Activated CD8-positive, alpha-beta memory T cell treated with anti-CD3 and anti-CD28 coated beads, Interleukin-2, amount 10 ng/mL, durations not matched to agents 7 days and 5 days (primary cell): ENCODE measurements at regions not wholly inside any gene's neighbourhood (a gene's known extent, or its start where the extent isn't known, plus 50 kb on each side); places are given as distances from the start of the nearest gene placed in this dataset.

Experiments
- ATAC-seq: fragments of 150-1000 bp; cut with Tn5 transposase; one replicate; pipeline ENCODE4 v1.10.0; 2021; ENCODE audit warnings: moderate library complexity
- CTCF ChIA-PET: fragments of 350-600 bp; sonication (Branson Sonifier 250); formaldehyde crosslinking; loops from one replicate; lab custom pipeline; 2021; ENCODE audit warnings: antibody characterized with exemption; lab: Charles Lee
- DNase-seq: peaks from one replicate; pipeline ENCODE4 v3.0.0-alpha.2; 2020
- H3K27ac Mint-ChIP-seq: one replicate; pipeline ENCODE4 v1.8.0; 2021; ENCODE audit warnings: mild to moderate bottlenecking, mixed read lengths
- H3K27me3 Mint-ChIP-seq: one replicate; pipeline ENCODE4 v1.8.0; 2021; ENCODE audit warnings: mixed read lengths
- H3K36me3 Mint-ChIP-seq: one replicate; pipeline ENCODE4 v1.8.0; 2021; ENCODE audit warnings: mild to moderate bottlenecking, mixed read lengths
- H3K4me1 Mint-ChIP-seq: one replicate; pipeline ENCODE4 v1.8.0; 2021; ENCODE audit warnings: mixed read lengths
- H3K4me3 Mint-ChIP-seq: one replicate; pipeline ENCODE4 v1.8.0; 2021; ENCODE audit warnings: mild to moderate bottlenecking, moderate library complexity, mixed read lengths
- H3K9me3 Mint-ChIP-seq: one replicate; pipeline ENCODE4 v1.8.0; 2022; ENCODE audit warnings: low read depth, mixed read lengths

DNA sequence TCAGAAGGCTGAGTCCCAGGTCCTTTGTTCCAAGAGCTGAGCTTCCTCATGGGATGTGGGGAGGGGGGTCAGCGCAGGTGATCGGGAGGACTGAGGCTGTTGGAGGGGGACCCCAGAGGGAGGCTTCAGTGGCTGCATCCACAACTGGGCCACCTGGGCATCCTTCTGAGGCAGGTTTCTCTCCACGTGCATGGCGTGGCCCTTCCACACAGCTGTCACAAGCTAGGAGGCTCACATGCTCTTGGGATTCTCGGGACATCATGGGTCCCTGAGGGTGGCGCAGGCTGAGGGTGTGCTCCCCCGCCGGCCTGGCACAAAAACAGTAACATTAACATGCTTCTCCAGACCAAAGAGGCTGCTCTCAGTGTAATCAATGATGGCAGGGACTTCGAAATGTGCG is 229.6 kb upstream of the AJAP1 start:
- Mint-ChIP-seq H3K4me1 (no peaks in the 10 kb centered on the region), H3K27me3 (no peaks in the 10 kb centered on the region), H3K27ac (no peak overlapping the region), H3K36me3 (no peaks in the 10 kb centered on the region), H3K9me3 (peaks cover 9% of the 10 kb centered on the region), H3K4me3 (no peak overlapping the region)
- ATAC-seq (no peak), DNase-seq (no peak)
- CTCF ChIA-PET: no interaction called here

DNA sequence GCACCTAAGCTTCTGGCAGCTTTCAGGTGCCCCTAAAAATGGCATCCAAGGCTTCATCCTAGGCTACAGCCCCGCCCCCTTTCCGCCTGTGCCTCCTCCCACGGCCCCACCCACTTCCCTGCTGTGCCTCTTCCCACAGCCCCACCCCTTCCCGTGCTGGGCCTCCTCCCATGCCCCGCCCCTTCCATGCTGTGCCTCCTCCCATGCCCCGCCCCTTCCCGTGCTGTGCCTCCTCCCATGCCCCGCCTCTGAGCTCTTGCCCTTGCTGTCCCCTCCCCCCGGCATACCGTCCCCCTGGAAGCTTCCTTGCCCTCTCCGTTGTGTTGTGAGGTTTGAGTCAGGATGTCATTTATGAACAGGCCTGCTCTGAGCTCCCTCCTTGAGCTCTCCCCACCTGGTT is 228.5 kb upstream of the AJAP1 start:
- H3K36me3 Mint-ChIP-seq: no peaks in the 10 kb centered on the region
- ATAC-seq (no peak), DNase-seq (no peak)
- H3K4me3 Mint-ChIP-seq: no peak overlapping the region
- no peaks in the 10 kb centered on the region for H3K4me1 Mint-ChIP-seq
- CTCF ChIA-PET: no interaction called here
- H3K27ac Mint-ChIP-seq: no peak overlapping the region
- no peaks in the 10 kb centered on the region for H3K27me3 Mint-ChIP-seq
- peaks cover 7% of the 10 kb centered on the region for H3K9me3 Mint-ChIP-seq

DNA sequence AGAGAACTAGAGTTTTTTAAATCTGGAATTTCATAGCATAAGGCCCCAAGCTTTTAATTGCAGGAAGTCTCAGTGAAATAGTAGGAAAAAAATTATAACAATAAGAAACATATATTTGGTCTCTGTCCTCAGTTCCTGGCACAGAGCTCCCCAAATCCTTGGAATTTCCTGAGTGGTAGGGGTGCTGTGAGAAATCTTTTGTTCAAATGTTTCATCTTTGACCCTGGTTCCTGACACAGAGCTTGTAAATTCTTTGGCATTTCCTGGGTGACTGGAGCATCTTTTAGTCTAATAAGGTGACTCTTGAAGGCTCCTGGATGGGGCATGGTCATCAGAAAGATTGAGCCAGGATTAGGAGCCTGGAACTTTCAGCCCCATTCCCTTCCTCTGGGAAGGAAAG is 225.7 kb upstream of the AJAP1 start:
- DNase-seq (no peak), ATAC-seq (no peak)
- H3K4me1 Mint-ChIP-seq: no peaks in the 10 kb centered on the region
- no peak overlapping the region for H3K27ac Mint-ChIP-seq
- H3K27me3 Mint-ChIP-seq: no peaks in the 10 kb centered on the region
- H3K9me3 Mint-ChIP-seq: peaks cover 7% of the 10 kb centered on the region
- CTCF ChIA-PET: no interaction called here
- no peak overlapping the region for H3K4me3 Mint-ChIP-seq
- H3K36me3 Mint-ChIP-seq: no peaks in the 10 kb centered on the region

DNA sequence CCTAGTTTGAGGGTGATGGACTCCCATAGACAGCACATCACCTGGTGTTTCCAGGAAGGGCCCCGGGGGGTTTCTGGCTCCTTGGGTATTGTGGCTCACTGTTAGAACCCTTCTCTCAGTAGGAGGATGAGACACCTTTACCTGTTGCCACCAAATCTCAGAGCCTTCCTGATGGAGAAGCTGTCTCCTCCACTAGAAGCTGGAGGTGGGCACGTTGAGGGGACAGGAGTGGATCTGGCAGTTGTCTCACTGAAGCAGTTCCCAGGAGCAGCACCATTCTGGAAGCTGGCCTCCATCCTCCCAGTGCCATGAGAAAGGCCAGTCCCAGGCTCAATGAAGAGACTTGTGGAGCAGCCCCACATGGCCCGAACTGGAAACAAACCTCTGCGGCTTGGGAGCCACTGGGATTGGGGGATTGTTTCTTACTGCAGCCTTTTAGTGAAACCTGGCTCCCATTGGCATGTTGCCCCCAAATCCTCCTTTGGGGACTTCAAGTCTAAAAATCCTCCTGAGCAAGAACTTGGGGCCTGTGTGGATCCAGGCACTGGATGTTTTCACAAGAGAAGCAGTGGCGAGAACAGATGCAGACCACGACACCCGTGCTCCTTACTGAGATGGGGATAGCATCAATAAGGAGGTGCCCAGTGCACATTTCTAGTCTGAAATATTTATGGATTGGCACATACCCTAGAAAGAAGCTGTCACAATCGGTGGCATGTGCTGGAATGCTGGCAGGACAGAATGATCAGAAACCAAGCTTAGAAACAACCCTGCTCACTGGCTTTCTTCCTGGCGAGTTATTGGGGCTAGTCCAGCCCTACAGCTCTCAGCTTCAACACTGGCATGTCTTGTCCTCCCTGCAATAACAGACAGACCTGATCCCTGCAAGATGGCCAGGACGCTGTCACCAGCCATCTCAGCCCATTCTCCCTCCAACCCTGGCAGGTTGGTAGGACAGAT is 223.7 kb upstream of the AJAP1 start:
- ATAC-seq (no peak), DNase-seq (no peak)
- peaks cover 5% of the 10 kb centered on the region for H3K9me3 Mint-ChIP-seq
- H3K27ac Mint-ChIP-seq: no peak overlapping the region
- H3K4me1 Mint-ChIP-seq: no peaks in the 10 kb centered on the region
- no peaks in the 10 kb centered on the region for H3K36me3 Mint-ChIP-seq
- CTCF ChIA-PET: no interaction called here
- H3K4me3 Mint-ChIP-seq: no peak overlapping the region
- H3K27me3 Mint-ChIP-seq: no peaks in the 10 kb centered on the region

DNA sequence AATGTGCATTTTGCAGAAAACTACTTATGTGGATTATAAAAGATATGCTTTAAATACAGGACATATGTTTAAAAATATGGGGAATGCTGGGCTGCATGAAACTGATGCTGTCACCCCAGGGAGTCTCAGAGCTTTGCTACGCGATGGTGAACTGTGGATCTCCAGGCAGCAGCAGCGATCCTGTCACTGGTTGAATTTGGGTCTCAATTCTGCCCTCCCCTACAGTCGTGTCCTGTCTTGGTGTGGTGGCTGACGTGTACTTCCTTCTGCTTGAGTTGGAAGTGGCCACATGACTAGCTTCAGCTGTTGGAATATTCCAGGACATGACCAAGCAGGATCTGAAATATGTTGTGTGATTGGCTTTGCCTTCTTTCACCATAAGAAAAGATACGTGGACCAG is 222.9 kb upstream of the AJAP1 start:
- CTCF ChIA-PET: no interaction called here
- H3K27me3 Mint-ChIP-seq: no peaks in the 10 kb centered on the region
- no peak overlapping the region for H3K4me3 Mint-ChIP-seq
- ATAC-seq (no peak), DNase-seq (no peak)
- H3K9me3 Mint-ChIP-seq: peaks cover 5% of the 10 kb centered on the region
- no peaks in the 10 kb centered on the region for H3K4me1 Mint-ChIP-seq
- no peaks in the 10 kb centered on the region for H3K36me3 Mint-ChIP-seq
- no peak overlapping the region for H3K27ac Mint-ChIP-seq

DNA sequence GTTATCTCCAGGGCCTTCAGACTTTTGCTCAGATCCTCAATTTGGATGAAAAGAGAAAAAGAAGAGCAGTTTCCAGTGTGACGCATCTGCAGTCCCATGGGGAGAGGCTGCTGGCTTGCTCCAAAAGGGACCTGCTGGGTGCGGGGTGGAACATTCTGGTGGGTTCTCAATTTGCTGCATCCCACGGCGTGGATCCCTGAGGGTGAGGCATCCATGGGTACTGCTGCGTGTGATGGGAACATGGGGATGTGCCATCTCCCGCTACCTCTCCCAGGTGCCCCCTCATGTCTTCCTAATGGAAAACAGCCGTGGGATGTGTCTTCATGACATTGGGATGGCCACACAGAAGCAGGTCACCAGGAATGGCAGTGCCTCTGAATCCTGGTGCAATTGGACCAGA is 221.3 kb upstream of the AJAP1 start:
- no peaks in the 10 kb centered on the region for H3K4me1 Mint-ChIP-seq
- H3K27ac Mint-ChIP-seq: no peak overlapping the region
- CTCF ChIA-PET: no interaction called here
- DNase-seq: no peak
- H3K36me3 Mint-ChIP-seq: no peaks in the 10 kb centered on the region
- H3K9me3 Mint-ChIP-seq: no peaks in the 10 kb centered on the region
- H3K27me3 Mint-ChIP-seq: no peaks in the 10 kb centered on the region
- ATAC-seq: no peak
- H3K4me3 Mint-ChIP-seq: no peak overlapping the region

DNA sequence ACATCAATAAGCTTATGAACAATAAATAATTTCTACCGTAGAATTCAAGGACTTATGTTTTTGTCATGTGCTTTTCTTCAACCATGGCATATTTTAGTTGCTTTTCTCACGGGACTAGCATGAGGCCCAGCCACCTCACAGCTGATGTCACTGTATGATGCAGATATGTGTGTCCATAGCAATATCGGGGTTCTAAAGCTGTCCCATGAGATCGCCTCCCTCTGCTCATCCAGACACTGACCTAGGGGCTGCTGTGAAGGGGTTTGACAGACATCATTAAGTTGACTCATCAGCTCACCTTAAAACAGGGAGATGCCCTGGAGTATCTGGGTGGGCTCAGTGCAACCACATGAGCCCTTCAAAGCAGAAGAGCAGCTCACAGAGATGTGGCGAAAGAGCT is 210.3 kb upstream of the AJAP1 start:
- no peaks in the 10 kb centered on the region for H3K9me3 Mint-ChIP-seq
- H3K36me3 Mint-ChIP-seq: no peaks in the 10 kb centered on the region
- CTCF ChIA-PET: no interaction called here
- peaks cover 14% of the 10 kb centered on the region for H3K27me3 Mint-ChIP-seq
- no peak overlapping the region for H3K27ac Mint-ChIP-seq
- no peaks in the 10 kb centered on the region for H3K4me1 Mint-ChIP-seq
- DNase-seq (no peak), ATAC-seq (no peak)
- no peak overlapping the region for H3K4me3 Mint-ChIP-seq

DNA sequence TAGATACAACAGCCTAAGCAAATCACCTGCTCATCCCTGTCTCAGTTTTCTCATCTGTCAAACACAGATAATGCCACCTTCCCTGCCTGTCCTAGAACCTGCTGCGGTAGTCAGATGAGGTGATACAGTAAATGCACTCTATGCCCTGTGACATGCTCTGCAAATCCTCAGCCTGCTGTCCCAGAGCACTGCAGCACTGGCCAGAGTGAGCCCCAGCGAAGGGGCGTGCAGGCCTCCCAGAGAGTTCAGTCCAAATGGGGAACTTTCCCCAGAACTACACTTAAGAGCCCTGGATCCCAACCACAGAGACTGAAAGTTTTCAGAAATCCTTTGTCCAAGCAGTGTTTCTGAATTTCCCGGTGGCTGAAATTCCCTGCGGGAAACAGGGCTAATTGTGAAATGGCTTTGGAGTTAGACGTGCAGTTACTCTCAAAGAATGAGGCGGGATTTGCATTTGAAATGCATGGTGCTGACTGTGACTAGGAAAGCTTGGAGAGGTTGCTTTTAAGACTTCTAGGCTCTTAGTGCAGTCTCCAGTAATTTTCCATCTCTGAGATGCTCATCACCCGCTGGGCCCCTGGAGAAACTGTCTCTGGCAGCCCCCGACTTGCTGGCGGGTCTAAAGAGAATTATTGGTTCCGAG is 206.5 kb upstream of the AJAP1 start:
- no peak for ATAC-seq
- no peaks in the 10 kb centered on the region for H3K4me1 Mint-ChIP-seq
- H3K9me3 Mint-ChIP-seq: no peaks in the 10 kb centered on the region
- no peaks in the 10 kb centered on the region for H3K36me3 Mint-ChIP-seq
- no peak for DNase-seq
- H3K27ac Mint-ChIP-seq: no peak overlapping the region
- CTCF ChIA-PET: no interaction called here
- peaks cover 14% of the 10 kb centered on the region for H3K27me3 Mint-ChIP-seq
- H3K4me3 Mint-ChIP-seq: no peak overlapping the region

DNA sequence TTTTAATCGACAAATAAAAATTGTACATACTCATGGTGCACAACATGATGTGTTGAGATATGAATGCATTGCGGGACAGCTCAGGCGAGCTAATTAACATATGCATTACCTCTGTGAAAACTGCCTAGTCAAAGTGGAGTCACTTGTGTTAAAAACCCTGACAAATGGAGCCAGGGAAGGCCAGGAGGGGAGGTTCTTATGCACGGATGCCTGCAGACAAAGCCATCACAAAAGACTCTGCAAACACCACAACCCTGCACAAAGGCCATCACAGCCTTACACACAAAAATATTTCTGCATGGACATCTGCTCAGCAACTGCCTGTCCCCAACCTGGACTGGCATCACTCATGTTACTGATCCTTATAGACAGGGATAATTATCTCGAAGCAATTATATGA is 204.4 kb upstream of the AJAP1 start:
- Mint-ChIP-seq H3K4me3 (no peak overlapping the region), H3K27ac (no peak overlapping the region), H3K27me3 (peaks cover 14% of the 10 kb centered on the region), H3K36me3 (no peaks in the 10 kb centered on the region), H3K4me1 (no peaks in the 10 kb centered on the region), H3K9me3 (no peaks in the 10 kb centered on the region)
- CTCF ChIA-PET: no interaction called here
- DNase-seq: no peak
- no peak for ATAC-seq

DNA sequence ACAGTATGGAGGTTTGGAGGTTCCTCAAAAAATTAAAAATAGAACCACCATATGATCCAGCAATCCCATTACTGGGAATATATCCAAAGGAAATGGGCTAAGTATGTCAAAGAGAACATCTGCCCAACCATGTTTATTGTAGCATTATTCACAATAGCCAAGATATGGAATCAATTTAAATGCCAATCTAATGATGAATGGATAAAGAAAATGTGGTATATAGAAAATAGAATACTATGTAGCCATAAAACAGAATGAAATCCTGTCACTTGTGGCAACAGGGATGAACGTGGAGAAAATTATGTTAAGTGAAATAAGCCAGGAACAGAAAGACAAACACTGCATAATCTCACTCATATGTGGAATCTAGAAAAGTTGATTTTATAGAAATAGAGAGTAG is 201.7 kb upstream of the AJAP1 start:
- Mint-ChIP-seq H3K36me3 (no peaks in the 10 kb centered on the region), H3K27me3 (peaks cover 3% of the 10 kb centered on the region), H3K27ac (no peak overlapping the region), H3K9me3 (no peaks in the 10 kb centered on the region), H3K4me1 (no peaks in the 10 kb centered on the region), H3K4me3 (no peak overlapping the region)
- CTCF ChIA-PET: no interaction called here
- ATAC-seq (no peak), DNase-seq (no peak)

DNA sequence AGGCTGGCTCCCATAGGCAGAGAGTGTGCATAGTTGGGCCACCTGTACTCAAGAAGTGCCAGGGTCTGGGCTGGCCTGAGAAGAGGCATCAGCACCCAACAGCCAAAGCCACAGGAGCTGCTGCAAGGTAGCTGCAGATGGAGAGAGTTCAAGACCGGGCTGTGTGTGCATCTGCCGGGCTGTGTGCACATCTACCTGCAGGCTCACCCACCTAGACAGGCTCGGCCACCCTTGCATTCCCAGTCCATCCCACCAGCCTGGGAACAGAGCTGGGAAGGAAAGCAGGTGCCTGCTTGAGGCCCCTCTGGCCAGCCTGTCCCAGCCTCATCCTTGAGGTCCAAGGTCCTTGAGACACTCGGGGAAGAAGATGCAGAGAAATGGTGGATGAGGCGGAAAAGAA is 194.4 kb upstream of the AJAP1 start:
- no peaks in the 10 kb centered on the region for H3K9me3 Mint-ChIP-seq
- H3K27me3 Mint-ChIP-seq: no peaks in the 10 kb centered on the region
- H3K4me3 Mint-ChIP-seq: no peak overlapping the region
- CTCF ChIA-PET: no interaction called here
- ATAC-seq (no peak), DNase-seq (no peak)
- no peaks in the 10 kb centered on the region for H3K4me1 Mint-ChIP-seq
- H3K36me3 Mint-ChIP-seq: no peaks in the 10 kb centered on the region
- no peak overlapping the region for H3K27ac Mint-ChIP-seq

DNA sequence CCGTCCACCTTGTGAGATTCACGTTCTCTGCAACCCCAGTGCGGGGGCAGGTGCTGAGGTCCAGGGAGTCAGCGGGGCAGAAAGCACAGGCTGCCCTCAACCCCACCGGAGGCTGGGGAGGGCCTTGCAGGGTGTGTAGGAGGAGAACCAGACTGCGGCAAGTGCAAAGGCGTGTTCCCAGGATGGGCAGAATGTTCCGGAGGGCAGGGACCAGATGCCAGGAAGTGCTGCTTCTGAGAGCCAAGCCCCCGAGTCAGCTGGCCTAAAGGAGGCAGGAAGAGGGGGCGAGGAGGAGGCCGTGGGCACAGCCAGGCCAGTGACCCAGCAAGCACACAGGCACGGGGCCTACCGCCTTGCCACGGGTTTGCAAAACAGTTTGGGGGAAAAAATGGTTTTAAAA is 193.8 kb upstream of the AJAP1 start:
- Mint-ChIP-seq H3K36me3 (no peaks in the 10 kb centered on the region), H3K27ac (no peak overlapping the region), H3K9me3 (no peaks in the 10 kb centered on the region), H3K27me3 (no peaks in the 10 kb centered on the region), H3K4me3 (no peak overlapping the region), H3K4me1 (no peaks in the 10 kb centered on the region)
- CTCF ChIA-PET: no interaction called here
- ATAC-seq (no peak), DNase-seq (no peak)

DNA sequence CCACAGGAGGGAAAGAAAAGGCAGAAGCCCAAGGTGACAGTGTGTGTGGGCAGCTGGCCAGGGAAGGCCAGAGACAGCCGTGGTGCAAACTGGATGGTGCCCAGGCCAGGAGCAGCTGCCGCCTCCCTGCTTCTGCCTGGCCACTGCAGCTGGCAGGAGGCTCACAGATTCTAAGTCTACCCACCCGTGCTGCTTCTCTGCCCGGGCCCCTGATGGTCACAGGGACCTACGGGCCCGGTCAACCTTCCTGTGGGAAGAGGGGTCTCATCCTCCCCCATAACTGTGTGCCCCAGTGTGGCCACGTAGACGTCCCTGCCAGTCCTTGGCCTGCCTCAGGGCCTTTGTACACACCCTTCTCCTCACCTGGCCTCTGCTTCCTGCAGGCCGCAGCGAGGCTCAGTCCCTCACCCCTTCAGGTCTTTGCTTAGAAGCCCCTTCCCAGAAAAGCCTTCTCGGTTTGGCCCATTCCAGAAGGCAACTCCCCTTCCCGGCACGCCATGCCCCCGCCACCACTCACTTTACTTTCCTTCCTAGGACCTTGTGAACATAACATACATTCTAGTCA is 192.6 kb upstream of the AJAP1 start:
- H3K27ac Mint-ChIP-seq: no peak overlapping the region
- no peaks in the 10 kb centered on the region for H3K27me3 Mint-ChIP-seq
- no peaks in the 10 kb centered on the region for H3K36me3 Mint-ChIP-seq
- H3K4me1 Mint-ChIP-seq: no peaks in the 10 kb centered on the region
- H3K9me3 Mint-ChIP-seq: no peaks in the 10 kb centered on the region
- CTCF ChIA-PET: no interaction called here
- ATAC-seq (no peak), DNase-seq (no peak)
- no peak overlapping the region for H3K4me3 Mint-ChIP-seq
